Loucy (cell line): ENCODE measurements at regions not wholly inside any gene's neighbourhood (a gene's known extent, or its start where the extent isn't known, plus 50 kb on each side); places are given as distances from the start of the nearest gene placed in this dataset.

Experiments
- EZH2phosphoT487 ChIP-seq: fragments of 200-600 bp; IDR thresholded peaks from 2 replicates; pipeline ENCODE4 v1.6.1; 2018; ENCODE audit warnings: antibody characterized with exemption, mild to moderate bottlenecking, moderate library complexity, borderline replicate concordance
- TF ChIP-seq, protein P1 (sequence below): fragments of 200-600 bp; sonication (generic); conservative IDR thresholded peaks from 2 replicates; pipeline ENCODE4 v1.5.1; 2014; ENCODE audit warnings: mild to moderate bottlenecking, antibody characterized with exemption, low read length

GRCh38 chr13:77391475-77391874, 64.6 kb upstream of the MYCBP2 start:
- TF ChIP-seq, protein P1, sequence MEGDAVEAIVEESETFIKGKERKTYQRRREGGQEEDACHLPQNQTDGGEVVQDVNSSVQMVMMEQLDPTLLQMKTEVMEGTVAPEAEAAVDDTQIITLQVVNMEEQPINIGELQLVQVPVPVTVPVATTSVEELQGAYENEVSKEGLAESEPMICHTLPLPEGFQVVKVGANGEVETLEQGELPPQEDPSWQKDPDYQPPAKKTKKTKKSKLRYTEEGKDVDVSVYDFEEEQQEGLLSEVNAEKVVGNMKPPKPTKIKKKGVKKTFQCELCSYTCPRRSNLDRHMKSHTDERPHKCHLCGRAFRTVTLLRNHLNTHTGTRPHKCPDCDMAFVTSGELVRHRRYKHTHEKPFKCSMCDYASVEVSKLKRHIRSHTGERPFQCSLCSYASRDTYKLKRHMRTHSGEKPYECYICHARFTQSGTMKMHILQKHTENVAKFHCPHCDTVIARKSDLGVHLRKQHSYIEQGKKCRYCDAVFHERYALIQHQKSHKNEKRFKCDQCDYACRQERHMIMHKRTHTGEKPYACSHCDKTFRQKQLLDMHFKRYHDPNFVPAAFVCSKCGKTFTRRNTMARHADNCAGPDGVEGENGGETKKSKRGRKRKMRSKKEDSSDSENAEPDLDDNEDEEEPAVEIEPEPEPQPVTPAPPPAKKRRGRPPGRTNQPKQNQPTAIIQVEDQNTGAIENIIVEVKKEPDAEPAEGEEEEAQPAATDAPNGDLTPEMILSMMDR = no peak
- no peak for TF ChIP-seq EZH2phosphoT487
